CD8-positive, alpha-beta memory T cell (primary cell): ENCODE measurements at regions not wholly inside any gene's neighbourhood (a gene's known extent, or its start where the extent isn't known, plus 50 kb on each side); places are given as distances from the start of the nearest gene placed in this dataset.
"Not testable (repeated sequence)": the region's sequence is repeated elsewhere in the genome, so short reads cannot be mapped to it uniquely, and the experiment has no call there.

Source experiments
- CTCF ChIA-PET: fragments of 350-600 bp; sonication (Branson Sonifier 250); formaldehyde crosslinking; loops from one replicate; lab custom pipeline; 2021; ENCODE audit warnings: antibody characterized with exemption; lab: Charles Lee
- POLR2A ChIA-PET: fragments of 350-600 bp; sonication (Branson Sonifier 250); formaldehyde crosslinking; loops from one replicate; lab custom pipeline; 2021; ENCODE audit warnings: antibody characterized with exemption; lab: Charles Lee
- DNase-seq, 5 donors: peaks; one replicate each; pipeline versions ENCODE4 v3.0.0 to v3.0.0-alpha.2; 2020 to 2022; ENCODE audit warnings: mixed read lengths in 1 of 5
- H3K27ac ChIP-seq: one replicate; pipeline ENCODE4 v1.7.0; 2013; ENCODE audit warnings: low read depth, mild to moderate bottlenecking, low read length, moderate library complexity
- H3K27me3 ChIP-seq: 2 replicates; pipeline ENCODE4 v1.7.0; 2013; ENCODE audit warnings: low read length, mild to moderate bottlenecking; ENCODE audit not compliant: insufficient read depth, poor library complexity, severe bottlenecking
- H3K36me3 ChIP-seq: 2 replicates; pipeline ENCODE4 v1.7.0; 2013; ENCODE audit warnings: mild to moderate bottlenecking, low read length, moderate library complexity; ENCODE audit not compliant: insufficient read depth
- H3K4me1 ChIP-seq: 2 replicates; pipeline ENCODE4 v1.7.0; 2013; ENCODE audit warnings: mild to moderate bottlenecking, low read length, moderate library complexity; ENCODE audit not compliant: insufficient read depth
- H3K4me3 ChIP-seq: 2 replicates; pipeline ENCODE4 v1.7.0; 2013; ENCODE audit warnings: mild to moderate bottlenecking, low read length
- H3K9me3 ChIP-seq: 2 replicates; pipeline ENCODE4 v1.7.0; 2013; ENCODE audit warnings: mild to moderate bottlenecking, low read length
- H3K27ac Mint-ChIP-seq, 8 donors: one replicate each; pipeline ENCODE4 v1.8.0; 2020 to 2021; ENCODE audit warnings: mixed read lengths in 8 of 8, mild to moderate bottlenecking in 6 of 8, inconsistent platforms in 3 of 8, moderate library complexity in 3 of 8
- H3K27me3 Mint-ChIP-seq, 2 donors: one replicate each; pipeline ENCODE4 v1.8.0; 2020 to 2021; ENCODE audit warnings: mixed read lengths in 2 of 2, mild to moderate bottlenecking in 1 of 2, moderate library complexity in 1 of 2
- H3K36me3 Mint-ChIP-seq, 3 donors: one replicate each; pipeline ENCODE4 v1.8.0; 2020 to 2021; ENCODE audit warnings: mixed read lengths in 3 of 3, inconsistent platforms in 1 of 3, mild to moderate bottlenecking in 1 of 3
- H3K4me1 Mint-ChIP-seq, 3 donors: one replicate each; pipeline ENCODE4 v1.8.0; 2020 to 2021; ENCODE audit warnings: mixed read lengths in 3 of 3, inconsistent platforms in 1 of 3, mild to moderate bottlenecking in 1 of 3
- H3K4me3 Mint-ChIP-seq, 7 donors: one replicate each; pipeline ENCODE4 v1.8.0; 2020 to 2021; ENCODE audit warnings: mixed read lengths in 7 of 7, mild to moderate bottlenecking in 6 of 7, moderate library complexity in 4 of 7, inconsistent platforms in 2 of 7
- H3K9me3 Mint-ChIP-seq, 5 donors: one replicate each; pipeline ENCODE4 v1.8.0; 2020 to 2022; ENCODE audit warnings: mixed read lengths in 5 of 5, mild to moderate bottlenecking in 3 of 5, moderate library complexity in 2 of 5, inconsistent platforms in 1 of 5

DNA sequence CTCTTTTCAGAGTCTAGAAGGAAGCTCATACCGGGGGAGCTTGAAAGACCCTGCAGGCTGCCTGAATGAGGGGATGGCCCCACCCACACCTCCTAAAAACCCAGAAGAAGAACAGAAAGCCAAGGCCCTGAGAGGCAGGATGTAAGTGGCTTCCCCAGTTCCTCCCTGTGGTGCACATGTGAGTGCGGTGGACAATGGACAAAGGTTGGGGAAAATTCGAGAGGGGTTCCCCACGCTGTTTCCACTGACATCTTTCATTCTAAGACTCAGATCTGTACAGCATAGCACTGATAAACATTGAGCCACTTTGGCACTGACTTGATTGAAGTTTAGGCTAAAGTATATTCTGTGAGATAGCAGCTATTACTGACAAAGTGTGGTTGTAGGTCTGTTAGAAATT lies 79.5 kb upstream of the UMPS start:
- H3K9me3 ChIP-seq, result no peaks in the 10 kb centered on the region
- H3K9me3 Mint-ChIP-seq, result no peaks in the 10 kb centered on the region
- no peaks in the 10 kb centered on the region for H3K27me3 ChIP-seq
- H3K36me3 ChIP-seq, result no peaks in the 10 kb centered on the region
- no peak overlapping the region for H3K27ac ChIP-seq
- H3K4me1 Mint-ChIP-seq, result peaks cover 0 to 5% (median 1%) of the 10 kb centered on the region in 3 donors
- POLR2A ChIA-PET, result no interaction called here
- H3K4me1 ChIP-seq, result no peaks in the 10 kb centered on the region
- DNase-seq, result no peak
- H3K36me3 Mint-ChIP-seq, result peaks cover 0 to 2% (median 0%) of the 10 kb centered on the region in 3 donors
- peaks cover 12 to 27% of the 10 kb centered on the region in 2 donors for H3K27me3 Mint-ChIP-seq
- no peak overlapping the region for H3K4me3 Mint-ChIP-seq
- H3K4me3 ChIP-seq, result no peak overlapping the region
- CTCF ChIA-PET, result no interaction called here
- peak overlapping the region in 1 of 8 donors; percentile 27 for H3K27ac Mint-ChIP-seq

DNA sequence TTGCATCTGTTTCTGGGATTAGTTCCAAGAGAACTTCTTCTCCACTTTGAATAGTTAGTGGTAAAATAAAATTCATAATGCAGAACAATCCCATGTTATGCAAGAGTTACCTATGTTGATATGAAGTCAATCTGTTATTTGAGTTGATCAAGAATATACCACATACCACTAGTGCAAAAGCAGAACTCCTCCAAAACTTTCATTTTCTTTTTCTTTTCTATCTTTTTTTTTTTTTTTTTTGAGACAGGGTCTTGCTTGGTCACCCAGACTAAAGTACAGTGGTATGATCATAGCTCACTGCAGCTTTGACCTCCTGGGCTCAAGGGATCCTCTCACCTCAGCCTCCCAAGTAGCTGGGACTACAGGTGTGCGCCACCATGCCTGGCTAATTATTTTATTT lies 78.8 kb upstream of the UMPS start:
- H3K36me3 ChIP-seq, H3K27ac Mint-ChIP-seq, CTCF ChIA-PET, H3K4me1 Mint-ChIP-seq, H3K27ac ChIP-seq, H3K4me3 ChIP-seq, H3K36me3 Mint-ChIP-seq, POLR2A ChIA-PET, H3K9me3 ChIP-seq, H3K9me3 Mint-ChIP-seq, H3K27me3 ChIP-seq, DNase-seq, H3K4me3 Mint-ChIP-seq, H3K4me1 ChIP-seq: not testable (repeated sequence)
- H3K27me3 Mint-ChIP-seq, result peaks cover 12 to 27% of the 10 kb centered on the region in 2 donors

DNA sequence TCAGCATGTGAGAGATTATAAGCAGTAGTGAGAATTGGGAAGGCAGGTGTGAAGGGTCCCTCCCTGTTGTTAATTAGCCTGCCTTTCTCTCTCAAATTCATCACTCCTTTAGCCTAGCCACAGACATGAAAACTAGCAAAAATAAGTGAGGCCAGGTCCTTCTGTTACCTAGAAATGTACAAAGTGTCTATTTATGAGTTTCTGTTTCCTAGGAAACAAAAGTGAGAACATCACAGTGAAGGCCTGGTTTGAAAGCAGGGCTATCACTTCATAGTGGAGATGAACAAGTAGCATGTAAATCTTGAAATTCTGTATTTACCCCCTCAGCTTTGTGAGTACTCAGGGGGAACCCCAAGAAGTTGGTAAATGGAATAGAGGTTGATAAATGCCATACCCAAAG lies 78.2 kb upstream of the UMPS start:
- CTCF ChIA-PET, result interaction anchor here (1.5 to 1.6 kb wide), 2 partner anchors 8 to 86 kb away, joined by 3 to 4 read pairs; no protein-coding TSS in a partner anchor
- DNase-seq, result no peak
- Mint-ChIP-seq H3K27me3 (peaks cover 12 to 27% of the 10 kb centered on the region in 2 donors), H3K36me3 (peaks cover 0 to 3% (median 0%) of the 10 kb centered on the region in 3 donors), H3K27ac (no peak overlapping the region), H3K4me3 (no peak overlapping the region), H3K4me1 (peaks cover 0 to 5% (median 1%) of the 10 kb centered on the region in 3 donors), H3K9me3 (no peaks in the 10 kb centered on the region)
- H3K4me1 ChIP-seq, result no peaks in the 10 kb centered on the region
- POLR2A ChIA-PET, result no interaction called here
- H3K27me3 ChIP-seq, result no peaks in the 10 kb centered on the region
- H3K4me3 ChIP-seq, result no peak overlapping the region
- no peaks in the 10 kb centered on the region for H3K9me3 ChIP-seq
- H3K27ac ChIP-seq, result no peak overlapping the region
- H3K36me3 ChIP-seq, result no peaks in the 10 kb centered on the region

DNA sequence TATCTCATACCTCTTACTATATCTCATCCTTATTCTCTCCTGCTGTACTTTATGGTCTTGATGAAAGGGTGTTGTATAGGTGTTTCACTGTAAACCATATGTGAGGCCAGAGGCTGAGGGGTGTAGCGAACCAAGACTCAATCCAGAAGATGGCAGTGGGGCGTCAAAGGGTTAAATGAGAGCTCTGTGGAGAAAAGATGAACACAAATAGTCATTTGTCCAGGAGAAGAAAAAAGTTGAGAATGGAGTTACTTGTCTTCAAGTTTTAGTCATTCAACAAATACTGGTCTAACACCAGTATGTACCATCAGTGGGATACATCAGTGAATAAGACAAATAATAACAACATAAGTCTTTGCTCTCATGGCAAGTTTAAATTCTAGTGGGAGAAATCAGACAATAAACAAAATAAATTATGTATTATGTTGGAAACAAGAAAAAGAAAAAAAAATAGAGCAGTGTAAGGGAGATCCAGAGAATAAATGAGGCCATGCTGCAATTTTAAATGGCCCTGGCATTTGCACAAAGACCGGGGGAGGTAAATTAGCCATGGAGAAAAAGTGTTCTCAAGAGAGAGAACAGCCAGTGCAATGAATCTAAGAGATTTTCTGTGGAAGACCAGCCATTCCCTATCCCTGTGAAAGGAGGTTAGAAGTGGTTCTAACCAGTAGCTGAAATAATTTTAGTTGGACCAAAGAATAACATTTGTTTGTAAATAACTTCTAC lies 77.0 kb upstream of the UMPS start:
- Mint-ChIP-seq H3K27me3 (peaks cover 5 to 26% of the 10 kb centered on the region in 2 donors), H3K4me1 (peaks cover 3 to 5% (median 4%) of the 10 kb centered on the region in 3 donors), H3K27ac (no peak overlapping the region), H3K9me3 (no peaks in the 10 kb centered on the region), H3K4me3 (no peak overlapping the region), H3K36me3 (peaks cover 0 to 3% (median 3%) of the 10 kb centered on the region in 3 donors)
- DNase-seq, result no peak
- Histone ChIP-seq H3K27me3 (no peaks in the 10 kb centered on the region), H3K4me1 (no peaks in the 10 kb centered on the region), H3K9me3 (no peaks in the 10 kb centered on the region), H3K4me3 (no peak overlapping the region), H3K36me3 (no peaks in the 10 kb centered on the region), H3K27ac (no peak overlapping the region)
- ChIA-PET CTCF (interaction anchor here (1.5 to 1.6 kb wide), 2 partner anchors 9 to 87 kb away, joined by 3 to 4 read pairs; no protein-coding TSS in a partner anchor), POLR2A (no interaction called here)

GRCh38 chr3:124653797-124654469 lies 76.3 kb upstream of the UMPS start:
- peaks cover 3 to 22% of the 10 kb centered on the region in 2 donors for H3K27me3 Mint-ChIP-seq
- Histone ChIP-seq H3K9me3 (no peaks in the 10 kb centered on the region), H3K27ac (no peak overlapping the region), H3K4me3 (no peak overlapping the region), H3K36me3 (no peaks in the 10 kb centered on the region), H3K4me1 (no peaks in the 10 kb centered on the region), H3K27me3 (no peaks in the 10 kb centered on the region)
- no peaks in the 10 kb centered on the region for H3K9me3 Mint-ChIP-seq
- H3K27ac Mint-ChIP-seq, result no peak overlapping the region
- POLR2A ChIA-PET, result no interaction called here
- DNase-seq, result no peak
- H3K4me3 Mint-ChIP-seq, result no peak overlapping the region
- CTCF ChIA-PET, result interaction anchor here (1.5 kb wide), 1 partner anchor 88 kb away, joined by 4 read pairs; no protein-coding TSS in a partner anchor
- peaks cover 0 to 3% (median 3%) of the 10 kb centered on the region in 3 donors for H3K36me3 Mint-ChIP-seq
- H3K4me1 Mint-ChIP-seq, result peaks cover 3 to 5% (median 4%) of the 10 kb centered on the region in 3 donors

DNA sequence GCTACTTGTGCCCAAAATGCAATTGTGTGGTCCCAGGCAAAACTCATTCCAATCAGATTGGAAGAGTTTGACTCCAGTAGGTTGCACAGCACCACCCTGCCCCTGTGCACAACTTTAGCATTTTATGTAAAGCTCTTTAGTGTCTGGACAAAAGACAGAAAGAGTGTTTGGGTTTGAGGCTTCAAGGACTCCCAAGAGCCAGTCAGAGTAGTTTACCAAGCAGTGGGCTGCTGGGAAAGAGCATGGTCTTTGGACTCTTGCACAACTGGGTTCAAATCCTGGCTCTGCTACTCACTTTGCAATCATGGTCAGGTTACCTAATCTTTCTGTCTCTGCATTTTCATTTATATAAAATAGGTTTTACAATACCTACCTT lies 75.8 kb upstream of the UMPS start:
- Histone ChIP-seq H3K36me3 (no peaks in the 10 kb centered on the region), H3K4me3 (no peak overlapping the region), H3K27ac (no peak overlapping the region), H3K9me3 (no peaks in the 10 kb centered on the region), H3K4me1 (no peaks in the 10 kb centered on the region), H3K27me3 (no peaks in the 10 kb centered on the region)
- peaks cover 3 to 5% (median 4%) of the 10 kb centered on the region in 3 donors for H3K4me1 Mint-ChIP-seq
- H3K9me3 Mint-ChIP-seq, result no peaks in the 10 kb centered on the region
- POLR2A ChIA-PET, result no interaction called here
- H3K27me3 Mint-ChIP-seq, result peaks cover 3 to 20% of the 10 kb centered on the region in 2 donors
- DNase-seq, result no peak
- no peak overlapping the region for H3K27ac Mint-ChIP-seq
- peaks cover 0 to 3% (median 3%) of the 10 kb centered on the region in 3 donors for H3K36me3 Mint-ChIP-seq
- CTCF ChIA-PET, result no interaction called here
- H3K4me3 Mint-ChIP-seq, result no peak overlapping the region

- H3K4me1 ChIP-seq, result no peaks in the 10 kb centered on the region
- H3K4me1 Mint-ChIP-seq, result peaks cover 0 to 4% (median 3%) of the 10 kb centered on the region in 3 donors
- H3K27me3 ChIP-seq, result no peaks in the 10 kb centered on the region
- H3K27ac Mint-ChIP-seq, result peak overlapping the region in 1 of 8 donors; percentile 39
- ChIA-PET POLR2A (no interaction called here), CTCF (no interaction called here)
- no peaks in the 10 kb centered on the region for H3K9me3 Mint-ChIP-seq
- DNase-seq, result no peak
- H3K4me3 Mint-ChIP-seq, result no peak overlapping the region
- no peak overlapping the region for H3K27ac ChIP-seq
- H3K4me3 ChIP-seq, result no peak overlapping the region
- H3K27me3 Mint-ChIP-seq, result peaks cover 5 to 19% of the 10 kb centered on the region in 2 donors
- peaks cover 2 to 4% (median 3%) of the 10 kb centered on the region in 3 donors for H3K36me3 Mint-ChIP-seq
- H3K9me3 ChIP-seq, result no peaks in the 10 kb centered on the region
- H3K36me3 ChIP-seq, result no peaks in the 10 kb centered on the region
Observed at GRCh38 chr3:124656531-124656930, 73.7 kb upstream of the UMPS start.

DNA sequence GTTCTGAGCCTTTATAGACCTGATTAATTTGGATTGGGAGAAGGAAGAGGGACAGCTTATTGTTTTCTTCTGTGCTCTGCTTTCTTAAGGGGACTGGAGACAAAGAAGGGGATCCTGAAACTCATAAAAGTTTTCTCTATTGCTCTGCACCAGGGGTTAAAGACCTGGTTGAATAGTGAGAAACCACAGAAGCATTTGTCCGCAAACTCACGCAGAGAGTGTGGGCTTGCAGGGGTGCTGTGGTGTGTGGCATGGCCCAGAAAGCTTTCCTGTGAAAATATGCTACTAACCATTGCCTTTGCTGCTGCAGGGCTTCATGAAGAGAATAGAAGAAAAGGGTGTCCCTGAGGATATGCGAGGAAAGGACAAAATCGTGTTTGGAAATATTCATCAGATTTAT lies 73.1 kb upstream of the UMPS start:
- Histone ChIP-seq H3K9me3 (no peaks in the 10 kb centered on the region), H3K4me3 (no peak overlapping the region), H3K36me3 (no peaks in the 10 kb centered on the region), H3K27ac (no peak overlapping the region), H3K27me3 (no peaks in the 10 kb centered on the region), H3K4me1 (no peaks in the 10 kb centered on the region)
- Mint-ChIP-seq H3K4me1 (peaks cover 0 to 4% (median 3%) of the 10 kb centered on the region in 3 donors), H3K27me3 (peaks cover 7 to 24% of the 10 kb centered on the region in 2 donors), H3K36me3 (peaks cover 2 to 4% (median 3%) of the 10 kb centered on the region in 3 donors), H3K4me3 (no peak overlapping the region), H3K9me3 (no peaks in the 10 kb centered on the region), H3K27ac (peak overlapping the region in 1 of 8 donors; percentile 14)
- no peak for DNase-seq
- POLR2A ChIA-PET, result no interaction called here
- CTCF ChIA-PET, result no interaction called here
